Mammary epithelial cell (primary cell): ENCODE measurements at regions not wholly inside any gene's neighbourhood (a gene's known extent, or its start where the extent isn't known, plus 50 kb on each side); places are given as distances from the start of the nearest gene placed in this dataset.

Experiments used
- EZH2 ChIP-seq: IDR thresholded peaks from 2 replicates; pipeline ENCODE4 v1.6.1; 2012; ENCODE audit warnings: low read length, inconsistent platforms, borderline replicate concordance
- TF ChIP-seq, protein P1 (sequence below), 2 donors: IDR thresholded peaks in 1 of 2; conservative IDR thresholded peaks in 1 of 2; 2 replicates each; pipeline ENCODE4 v1.5.1; 2011 to 2012; ENCODE audit warnings: inconsistent platforms in 2 of 2, low read length in 2 of 2, mild to moderate bottlenecking in 2 of 2, control low read depth in 1 of 2, low read depth in 1 of 2; ENCODE audit not compliant: insufficient read depth in 1 of 2; ENCODE audit errors: extremely low read depth in 1 of 2

DNA sequence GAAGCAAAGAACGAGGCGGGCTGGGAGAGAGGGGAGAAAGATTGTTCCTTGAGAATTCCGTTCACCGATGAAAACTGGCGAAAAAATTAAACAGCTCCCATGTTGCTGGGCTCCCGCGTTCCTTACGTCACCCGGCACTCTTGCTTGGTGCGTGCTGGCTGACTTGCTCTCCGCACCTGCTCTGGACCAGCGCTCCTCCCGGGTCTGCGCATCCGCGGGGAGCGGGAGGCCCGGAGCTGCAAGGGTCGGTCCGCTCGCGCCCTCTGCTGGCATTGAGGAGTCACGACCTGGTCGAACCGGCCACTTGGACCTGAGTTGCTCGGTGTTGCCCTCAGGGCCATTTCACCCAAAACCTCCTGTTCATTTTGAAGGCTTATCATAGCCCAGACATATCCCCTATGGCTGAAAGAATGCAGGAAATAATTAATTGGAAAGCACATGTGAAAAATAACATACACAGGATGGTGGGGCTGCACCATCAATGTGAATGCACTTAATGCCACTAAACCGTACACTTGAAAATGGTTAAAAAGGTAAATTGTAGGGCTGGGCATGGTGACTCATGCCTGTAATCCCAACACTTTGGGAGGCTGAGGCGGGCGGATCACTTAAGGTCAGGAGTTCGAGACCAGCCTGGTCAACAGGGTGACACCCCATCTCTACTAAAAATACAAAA, 98.9 kb upstream of the BACE2 start:
- TF ChIP-seq, protein P1, sequence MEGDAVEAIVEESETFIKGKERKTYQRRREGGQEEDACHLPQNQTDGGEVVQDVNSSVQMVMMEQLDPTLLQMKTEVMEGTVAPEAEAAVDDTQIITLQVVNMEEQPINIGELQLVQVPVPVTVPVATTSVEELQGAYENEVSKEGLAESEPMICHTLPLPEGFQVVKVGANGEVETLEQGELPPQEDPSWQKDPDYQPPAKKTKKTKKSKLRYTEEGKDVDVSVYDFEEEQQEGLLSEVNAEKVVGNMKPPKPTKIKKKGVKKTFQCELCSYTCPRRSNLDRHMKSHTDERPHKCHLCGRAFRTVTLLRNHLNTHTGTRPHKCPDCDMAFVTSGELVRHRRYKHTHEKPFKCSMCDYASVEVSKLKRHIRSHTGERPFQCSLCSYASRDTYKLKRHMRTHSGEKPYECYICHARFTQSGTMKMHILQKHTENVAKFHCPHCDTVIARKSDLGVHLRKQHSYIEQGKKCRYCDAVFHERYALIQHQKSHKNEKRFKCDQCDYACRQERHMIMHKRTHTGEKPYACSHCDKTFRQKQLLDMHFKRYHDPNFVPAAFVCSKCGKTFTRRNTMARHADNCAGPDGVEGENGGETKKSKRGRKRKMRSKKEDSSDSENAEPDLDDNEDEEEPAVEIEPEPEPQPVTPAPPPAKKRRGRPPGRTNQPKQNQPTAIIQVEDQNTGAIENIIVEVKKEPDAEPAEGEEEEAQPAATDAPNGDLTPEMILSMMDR (conservative IDR thresholded peaks at IDR 0.05 in 1 of 2, IDR thresholded peaks at IDR 0.05 in 1 of 2; ENCODE audit: extremely low read depth in 1 of 2, insufficient read depth in 1 of 2, low read depth in 1 of 2, low read length in 2 of 2) = peak; percentile 79 to 98
- TF ChIP-seq EZH2 = no peak
